A549 (cell line): ENCODE measurements at regions not wholly inside any gene's neighbourhood (a gene's known extent, or its start where the extent isn't known, plus 50 kb on each side); places are given as distances from the start of the nearest gene placed in this dataset.

Experiments
- GATA3 ChIP-seq: IDR thresholded peaks from 2 replicates; pipeline ENCODE4 v1.6.1; 2012; ENCODE audit warnings: borderline replicate concordance
- MAFK ChIP-seq: fragments of 450-650 bp; IDR thresholded peaks from 2 replicates; pipeline ENCODE4 v1.6.1; 2014; ENCODE audit not compliant: partially characterized antibody
- RFX5 ChIP-seq: fragments of 450-650 bp; IDR thresholded peaks from 2 replicates; pipeline ENCODE4 v1.7.1; 2014; ENCODE audit warnings: antibody characterized with exemption, mild to moderate bottlenecking, moderate library complexity
- TF ChIP-seq, protein P1 (sequence below): fragments of >200 bp; sonication (Bioruptor Twin); formaldehyde crosslinking; IDR thresholded peaks from 3 replicates; pipeline ENCODE4 v1.5.1; 2016

DNA sequence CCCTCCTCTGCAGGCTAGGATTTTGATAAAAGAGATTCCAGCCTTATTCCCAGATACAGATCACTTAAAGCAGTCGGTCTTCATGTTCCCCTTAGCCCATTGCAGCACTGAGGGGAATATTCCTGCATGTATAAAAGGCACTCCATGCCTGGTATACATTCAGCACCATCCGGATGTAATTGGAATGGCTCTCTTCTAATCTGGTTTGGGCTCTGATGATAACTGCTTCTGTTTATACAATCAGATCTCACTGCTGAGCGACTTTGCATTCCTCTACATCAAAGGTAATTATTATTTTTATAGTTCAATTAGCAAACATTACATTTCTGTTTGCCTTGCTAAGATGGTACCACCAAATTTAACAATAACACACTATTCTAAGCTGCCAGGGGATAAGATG, 746.9 kb upstream of the CELF4 start:
- TF ChIP-seq MAFK (no peak), GATA3 (no peak), RFX5 (no peak)
- TF ChIP-seq, protein P1, sequence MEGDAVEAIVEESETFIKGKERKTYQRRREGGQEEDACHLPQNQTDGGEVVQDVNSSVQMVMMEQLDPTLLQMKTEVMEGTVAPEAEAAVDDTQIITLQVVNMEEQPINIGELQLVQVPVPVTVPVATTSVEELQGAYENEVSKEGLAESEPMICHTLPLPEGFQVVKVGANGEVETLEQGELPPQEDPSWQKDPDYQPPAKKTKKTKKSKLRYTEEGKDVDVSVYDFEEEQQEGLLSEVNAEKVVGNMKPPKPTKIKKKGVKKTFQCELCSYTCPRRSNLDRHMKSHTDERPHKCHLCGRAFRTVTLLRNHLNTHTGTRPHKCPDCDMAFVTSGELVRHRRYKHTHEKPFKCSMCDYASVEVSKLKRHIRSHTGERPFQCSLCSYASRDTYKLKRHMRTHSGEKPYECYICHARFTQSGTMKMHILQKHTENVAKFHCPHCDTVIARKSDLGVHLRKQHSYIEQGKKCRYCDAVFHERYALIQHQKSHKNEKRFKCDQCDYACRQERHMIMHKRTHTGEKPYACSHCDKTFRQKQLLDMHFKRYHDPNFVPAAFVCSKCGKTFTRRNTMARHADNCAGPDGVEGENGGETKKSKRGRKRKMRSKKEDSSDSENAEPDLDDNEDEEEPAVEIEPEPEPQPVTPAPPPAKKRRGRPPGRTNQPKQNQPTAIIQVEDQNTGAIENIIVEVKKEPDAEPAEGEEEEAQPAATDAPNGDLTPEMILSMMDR = no peak
